Skeletal muscle satellite cell (primary cell): ENCODE measurements at regions not wholly inside any gene's neighbourhood (a gene's known extent, or its start where the extent isn't known, plus 50 kb on each side); places are given as distances from the start of the nearest gene placed in this dataset.

Source experiments
- H3K27me3 ChIP-seq: 2 replicates; pipeline ENCODE4 v1.7.0; 2013; ENCODE audit warnings: low read length; ENCODE audit not compliant: control insufficient read depth, insufficient read depth
- H3K36me3 ChIP-seq: 2 replicates; pipeline ENCODE4 v1.7.0; 2013; ENCODE audit warnings: mild to moderate bottlenecking, control low read depth, low read length; ENCODE audit not compliant: insufficient read depth
- H3K4me1 ChIP-seq: 2 replicates; pipeline ENCODE4 v1.7.0; 2013; ENCODE audit warnings: low read length; ENCODE audit not compliant: control insufficient read depth, insufficient read depth
- H3K4me2 ChIP-seq: 2 replicates; pipeline ENCODE4 v1.7.0; 2013; ENCODE audit warnings: mild to moderate bottlenecking, low read length
- H3K4me3 ChIP-seq: 2 replicates; pipeline ENCODE4 v1.7.0; 2013; ENCODE audit warnings: low read length
- H3K9ac ChIP-seq: 2 replicates; pipeline ENCODE4 v1.7.0; 2013; ENCODE audit warnings: mild to moderate bottlenecking, low read depth, low read length, moderate library complexity
- H3K9me3 ChIP-seq: replicated peaks from 2 replicates; pipeline ENCODE4 v1.7.0; 2013; ENCODE audit warnings: mild to moderate bottlenecking, control low read depth, low read length

- no peaks in the 10 kb centered on the region for H3K9me3 ChIP-seq
- no peak overlapping the region for H3K9ac ChIP-seq
- peaks cover 21% of the 10 kb centered on the region for H3K27me3 ChIP-seq
- H3K4me2 ChIP-seq, result no peak overlapping the region
- no peak overlapping the region for H3K4me3 ChIP-seq
- H3K4me1 ChIP-seq, result no peaks in the 10 kb centered on the region
- H3K36me3 ChIP-seq, result no peaks in the 10 kb centered on the region
Measured at GRCh38 chr6:29884261-29884660, 56.6 kb downstream of the HLA-G start.

GRCh38 chr6:29886701-29887100, 55.6 kb upstream of the HLA-A start:
- H3K4me1 ChIP-seq, result no peaks in the 10 kb centered on the region
- H3K36me3 ChIP-seq, result no peaks in the 10 kb centered on the region
- no peaks in the 10 kb centered on the region for H3K9me3 ChIP-seq
- no peak overlapping the region for H3K4me2 ChIP-seq
- H3K9ac ChIP-seq, result no peak overlapping the region
- H3K4me3 ChIP-seq, result no peak overlapping the region
- peaks cover 24% of the 10 kb centered on the region for H3K27me3 ChIP-seq

- no peaks in the 10 kb centered on the region for H3K9me3 ChIP-seq
- H3K4me2 ChIP-seq, result peak overlapping the region; percentile 81
- peak overlapping the region; percentile 37 for H3K9ac ChIP-seq
- no peaks in the 10 kb centered on the region for H3K36me3 ChIP-seq
- H3K4me3 ChIP-seq, result peak overlapping the region; percentile 68
- peaks cover 21% of the 10 kb centered on the region for H3K27me3 ChIP-seq
- no peaks in the 10 kb centered on the region for H3K4me1 ChIP-seq
Measured at GRCh38 chr6:29887330-29887818, 55.0 kb upstream of the HLA-A start.

- peaks cover 21% of the 10 kb centered on the region for H3K27me3 ChIP-seq
- peak overlapping the region; percentile 54 for H3K9ac ChIP-seq
- no peaks in the 10 kb centered on the region for H3K4me1 ChIP-seq
- no peaks in the 10 kb centered on the region for H3K9me3 ChIP-seq
- no peaks in the 10 kb centered on the region for H3K36me3 ChIP-seq
- H3K4me2 ChIP-seq, result peak overlapping the region; percentile 81
- H3K4me3 ChIP-seq, result peak overlapping the region; percentile 68
Measured at GRCh38 chr6:29887819-29888776, 54.2 kb upstream of the HLA-A start.
